GM18870 (cell line): ENCODE measurements at regions not wholly inside any gene's neighbourhood (a gene's known extent, or its start where the extent isn't known, plus 50 kb on each side); places are given as distances from the start of the nearest gene placed in this dataset.

Source experiments
- ATAC-seq: cut with Tn5 transposase; IDR thresholded peaks from one replicate; pipeline ENCODE4 v1.9.1; 2021; ENCODE audit warnings: moderate library complexity; ENCODE audit not compliant: unreplicated experiment

DNA sequence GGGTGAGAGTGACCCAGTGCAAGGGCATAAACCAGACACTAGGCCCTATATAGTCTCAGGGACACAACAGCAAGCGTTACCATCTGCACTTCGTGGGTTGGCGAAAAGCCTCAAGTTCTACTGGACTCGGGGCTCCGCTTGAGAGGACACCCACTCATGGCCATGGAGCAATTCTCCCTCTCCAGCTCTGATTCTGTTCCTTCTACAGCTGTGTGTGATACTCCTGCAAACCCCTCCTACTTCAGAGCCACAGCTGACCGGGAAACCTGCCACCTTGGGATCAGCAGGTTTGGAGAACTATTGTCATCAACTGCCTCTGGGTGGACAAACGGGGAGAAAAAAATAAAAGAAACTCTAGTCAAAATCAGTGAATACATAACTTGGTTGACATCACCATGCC lies 306.9 kb downstream of the FGFR2 start:
- ATAC-seq = no peak

DNA sequence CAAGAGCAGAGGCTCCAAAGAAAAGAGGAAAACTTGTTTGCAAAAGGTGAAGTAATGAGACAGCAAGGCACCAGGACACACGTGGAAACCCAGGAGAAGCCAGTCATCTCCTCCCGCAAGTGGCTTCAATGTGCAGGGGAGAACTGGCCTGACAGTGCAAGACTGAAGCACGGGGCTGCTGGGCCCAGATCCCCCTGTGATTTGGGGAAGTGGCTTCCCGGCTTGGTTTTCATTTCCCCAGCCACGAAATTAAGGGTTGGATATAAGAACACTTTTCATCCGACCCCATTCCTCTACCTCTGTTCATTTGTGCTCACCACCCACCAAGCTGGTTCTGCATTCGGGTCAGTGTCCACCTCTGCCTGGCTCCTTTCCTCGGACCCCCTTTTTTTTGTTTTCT lies 306.4 kb downstream of the FGFR2 start:
- ATAC-seq = no peak

DNA sequence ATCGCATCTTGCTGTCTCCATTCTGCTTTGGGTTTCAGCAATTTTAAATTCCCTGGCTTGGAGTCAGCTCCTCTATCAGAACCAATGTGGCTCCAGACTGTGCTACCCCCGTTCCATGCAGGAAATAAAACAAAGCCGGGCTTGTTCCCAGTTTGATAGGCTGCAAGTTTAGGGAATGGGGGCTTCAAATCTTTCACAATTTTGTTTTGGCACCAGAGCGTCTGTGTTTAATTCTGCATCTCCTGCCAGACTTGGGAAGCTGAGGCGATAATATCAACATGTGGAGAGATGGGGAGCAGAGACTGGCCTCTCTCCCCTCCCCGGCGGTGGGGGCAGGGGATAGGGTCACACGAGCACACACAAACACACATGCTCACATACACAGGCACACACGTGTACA lies 305.9 kb downstream of the FGFR2 start:
- no peak for ATAC-seq

DNA sequence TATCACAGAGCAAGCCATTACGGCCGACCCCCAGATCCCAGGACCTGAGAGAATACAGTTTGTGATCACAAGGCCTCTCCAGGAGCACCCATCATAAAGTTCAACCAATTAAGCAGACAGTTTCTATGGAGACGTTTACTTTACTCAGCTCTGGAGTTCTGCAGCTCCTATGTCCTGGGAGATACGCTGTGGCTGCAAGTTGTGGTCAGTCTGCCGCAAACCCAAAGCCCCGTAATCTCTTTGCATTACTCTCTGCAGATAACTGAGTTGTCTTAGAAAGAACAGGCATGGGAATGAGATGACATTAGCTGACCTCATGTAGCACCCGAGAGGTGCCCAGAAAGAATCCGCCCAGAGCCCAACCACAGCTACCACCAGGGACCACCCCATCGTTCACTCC lies 305.1 kb downstream of the FGFR2 start:
- no peak for ATAC-seq

DNA sequence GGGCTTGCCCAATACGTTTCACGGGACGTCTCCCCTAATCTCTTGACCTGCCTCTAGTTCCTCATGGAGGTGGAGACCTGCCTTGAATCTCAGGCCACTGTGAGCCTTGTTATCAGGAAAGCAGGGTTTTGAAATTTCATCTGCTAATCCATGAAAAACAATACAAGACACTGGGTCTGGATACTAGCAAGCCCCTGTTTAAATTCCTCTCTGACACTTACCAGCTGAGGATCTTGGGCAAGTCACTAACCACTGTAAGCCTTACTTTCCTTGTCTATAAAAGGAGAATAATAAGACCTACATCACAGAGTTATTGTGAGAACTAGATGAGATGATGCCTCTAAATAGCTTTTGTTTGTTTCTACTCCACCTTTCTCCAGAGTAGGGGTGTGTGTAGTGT lies 303.6 kb downstream of the FGFR2 start:
- ATAC-seq = no peak

DNA sequence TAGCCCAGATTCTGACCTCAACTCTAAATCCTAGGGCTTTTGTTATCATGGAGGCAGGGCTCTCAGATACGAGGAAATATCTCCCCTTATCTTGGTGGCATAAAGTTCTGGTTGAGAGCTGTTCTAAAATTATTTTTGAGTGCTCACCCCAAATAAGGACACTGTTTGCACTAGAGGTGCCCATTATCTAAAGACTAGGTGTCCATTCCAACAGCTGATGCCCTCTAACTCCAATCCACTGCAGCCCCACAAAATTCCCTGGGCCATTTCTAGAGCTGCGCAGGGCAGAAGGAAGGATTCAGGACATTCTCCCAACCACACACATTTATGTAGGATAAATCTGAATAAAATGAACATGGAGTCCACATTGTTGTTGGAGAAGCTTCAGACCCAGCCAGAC lies 301.9 kb downstream of the FGFR2 start:
- ATAC-seq = no peak

DNA sequence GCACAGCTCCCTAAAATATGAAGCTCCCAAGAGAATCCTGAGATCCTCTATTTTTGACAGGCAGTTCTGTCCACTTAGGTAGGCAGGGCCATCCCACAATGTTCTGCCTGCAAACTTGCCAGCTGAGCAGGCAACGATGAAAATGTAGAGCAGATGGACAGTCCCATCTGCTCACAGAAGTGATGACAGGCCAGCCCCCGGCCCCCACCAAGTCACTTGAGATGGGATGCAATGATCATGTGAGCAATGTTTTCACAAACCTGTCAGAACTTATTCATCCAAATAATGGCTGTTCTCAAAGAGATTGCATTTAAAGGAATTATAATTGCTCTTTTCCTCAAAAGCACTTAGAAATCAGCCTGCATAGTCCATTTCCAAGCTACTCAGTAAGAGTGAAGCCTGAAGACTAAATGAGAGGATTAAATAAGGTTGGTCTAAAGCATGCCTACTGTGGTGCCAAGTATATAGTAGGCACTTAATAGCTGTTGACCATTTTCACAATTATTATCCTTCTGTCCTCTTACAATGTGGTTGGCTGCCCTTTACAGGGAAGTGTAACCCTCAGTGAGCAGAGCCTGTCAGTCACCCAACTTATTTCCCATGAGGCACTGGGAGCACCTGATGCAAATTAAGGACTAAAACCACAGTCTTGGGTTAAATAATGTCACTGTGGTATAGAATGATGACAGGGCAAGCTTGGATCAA lies 301.2 kb downstream of the FGFR2 start:
- no peak for ATAC-seq

DNA sequence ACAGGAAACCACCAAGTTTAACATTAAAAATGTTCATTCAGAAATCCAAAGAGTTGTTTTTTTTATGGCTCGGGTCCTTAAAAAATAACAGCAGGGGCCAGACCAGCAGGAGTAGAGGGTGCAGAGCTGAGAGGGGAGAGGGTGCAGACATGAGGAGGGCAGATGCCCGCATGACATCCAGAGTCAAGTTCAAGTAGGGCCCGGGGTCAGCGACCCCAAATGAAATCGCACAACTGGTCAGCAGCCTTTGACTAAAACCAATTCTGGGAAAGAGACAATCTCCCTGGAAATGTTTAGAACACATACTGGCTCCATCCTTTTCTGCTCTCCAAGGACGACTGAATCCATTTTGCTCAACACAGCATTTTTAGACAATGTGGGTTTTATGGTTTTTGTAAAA lies 297.5 kb downstream of the FGFR2 start:
- ATAC-seq = no peak

DNA sequence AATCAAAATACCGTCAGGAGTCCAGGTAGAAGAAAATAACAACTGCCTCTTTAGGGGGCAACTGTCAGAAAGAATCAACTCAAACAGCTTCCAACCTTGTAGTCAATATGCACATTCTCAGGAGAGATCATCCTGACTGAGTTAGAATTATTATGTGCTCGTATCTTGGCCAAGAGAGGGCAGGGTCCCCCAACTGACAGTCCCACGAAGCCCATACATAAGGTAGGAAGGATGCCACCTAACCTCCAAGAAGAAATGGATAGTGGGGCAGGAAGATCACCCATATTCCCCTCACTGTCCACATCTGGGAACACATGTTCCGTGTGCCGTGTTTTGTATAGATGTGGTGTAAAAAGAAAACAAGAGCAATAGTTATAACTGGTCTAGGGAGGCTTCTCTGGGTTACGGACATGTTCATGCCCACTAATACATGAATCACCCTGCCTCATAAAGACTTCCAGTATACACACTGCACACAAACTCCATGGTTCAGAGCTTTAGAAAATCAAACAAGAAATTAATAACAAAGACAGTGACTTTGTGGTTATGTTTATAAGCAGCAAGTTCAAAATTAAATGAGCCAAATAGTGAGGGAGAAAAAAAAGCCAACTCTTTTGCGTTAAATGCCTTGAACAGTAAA lies 295.6 kb downstream of the FGFR2 start:
- no peak for ATAC-seq

DNA sequence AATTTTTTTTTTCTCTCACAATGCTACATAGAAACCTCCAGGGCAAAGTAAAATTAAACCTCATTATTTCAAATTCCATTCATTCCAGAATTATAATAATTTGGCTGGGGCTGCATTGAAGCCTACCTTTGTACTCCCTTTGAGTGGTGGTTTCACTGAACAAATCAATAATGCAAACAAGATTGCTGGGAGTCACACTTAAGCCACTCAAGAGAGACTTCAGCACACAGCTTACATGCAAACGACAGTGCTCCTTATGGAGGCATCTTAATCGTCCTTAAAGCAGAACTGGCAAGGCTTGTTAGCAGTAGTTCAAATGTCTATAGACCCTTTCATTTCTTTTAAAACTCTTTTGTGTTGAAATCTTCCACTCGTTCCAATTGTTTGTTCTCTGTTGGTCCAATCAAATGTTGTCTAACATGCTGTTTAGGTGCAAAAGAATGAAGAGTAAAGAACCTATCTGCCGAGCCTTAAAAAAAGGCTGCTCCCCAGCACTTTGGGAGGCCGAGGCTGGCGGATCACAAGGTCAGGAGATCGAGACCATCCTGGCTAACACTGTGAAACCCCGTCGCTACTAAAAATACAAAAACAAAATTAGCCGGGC lies 294.9 kb downstream of the FGFR2 start:
- ATAC-seq = no peak

DNA sequence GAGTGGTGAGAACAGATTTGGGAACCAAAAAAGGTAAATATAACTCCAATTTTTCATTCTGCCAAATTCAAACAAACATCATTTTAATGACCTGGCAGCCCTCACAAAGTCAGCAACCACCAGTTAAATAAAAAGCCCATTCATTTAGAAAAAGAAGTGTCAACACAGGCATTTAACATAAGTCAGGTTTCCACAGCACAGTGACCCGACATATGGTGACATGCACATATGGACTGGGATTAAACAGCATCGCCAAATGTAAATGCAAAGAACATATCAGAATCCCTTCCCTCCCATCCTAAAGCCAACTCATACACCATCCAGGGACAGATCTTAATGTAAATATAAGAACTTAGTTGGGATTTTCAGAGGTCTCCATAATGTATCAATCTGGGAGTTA lies 293.2 kb downstream of the FGFR2 start:
- ATAC-seq = no peak

DNA sequence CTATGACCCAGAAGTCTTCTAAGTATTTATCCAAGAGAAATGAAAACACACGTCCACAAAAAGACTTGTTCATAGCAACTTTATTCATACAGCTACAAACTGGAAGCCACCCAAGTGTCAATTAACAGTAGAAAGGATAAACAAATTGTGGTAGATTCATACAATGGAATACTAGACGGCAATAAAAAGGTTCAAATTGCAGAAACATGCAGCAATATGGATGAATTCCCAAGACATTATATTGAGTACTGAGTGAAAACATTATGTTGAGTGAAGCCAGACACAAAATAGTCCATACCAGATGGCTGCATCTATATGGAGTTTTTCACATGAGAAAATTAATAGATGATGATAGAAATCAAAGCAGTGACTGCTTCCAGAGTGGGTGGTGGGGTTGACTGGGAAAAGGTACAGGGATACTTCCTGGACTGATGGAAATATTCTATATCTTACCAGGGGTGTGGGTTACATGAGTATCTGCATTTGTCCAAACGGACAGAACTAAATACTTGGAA lies 292.0 kb downstream of the FGFR2 start:
- no peak for ATAC-seq

DNA sequence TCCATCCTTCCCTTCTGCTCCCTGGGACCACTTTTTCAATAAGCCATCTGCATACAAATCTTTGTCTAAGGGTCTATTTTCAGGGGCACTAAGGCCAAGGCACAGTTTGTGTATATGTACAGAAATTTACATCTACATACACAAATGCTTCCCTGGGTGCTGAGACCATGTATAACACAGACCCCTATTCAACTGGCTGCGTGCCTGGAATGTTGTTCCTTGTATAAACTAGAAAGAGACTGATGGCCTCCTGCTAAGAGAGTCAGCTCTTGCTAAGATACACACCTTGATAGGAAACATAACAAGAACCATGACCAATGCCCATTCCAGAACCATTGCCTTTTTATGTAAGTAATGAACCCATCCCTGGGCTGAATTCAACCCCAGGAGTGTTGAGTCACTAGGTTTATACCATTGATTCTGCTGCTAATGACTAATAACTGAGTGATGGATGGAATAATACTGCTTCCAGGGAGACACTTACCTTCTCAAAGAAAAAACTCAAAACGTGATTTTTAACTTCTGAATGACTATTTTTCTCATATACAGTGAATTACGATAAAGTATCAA lies 290.7 kb downstream of the FGFR2 start:
- ATAC-seq = no peak

DNA sequence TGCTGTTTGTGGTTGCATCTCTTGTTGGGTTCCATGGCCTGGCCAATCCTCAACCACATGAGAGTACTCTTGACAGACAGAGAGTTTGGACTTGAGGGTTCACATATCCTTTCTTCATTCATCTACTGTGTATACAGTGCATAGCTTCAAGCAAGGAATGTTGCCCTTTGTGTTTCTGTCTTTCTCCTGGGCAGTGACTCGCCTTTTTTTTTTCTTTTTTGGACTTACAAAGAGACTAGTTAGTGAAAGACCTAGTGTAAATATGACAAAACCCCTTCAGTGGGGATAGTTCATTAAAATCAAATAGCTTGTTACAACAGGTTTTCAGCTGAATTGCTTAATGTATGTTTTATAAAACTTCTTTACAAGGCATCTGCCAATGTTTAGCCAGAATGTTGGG lies 290.2 kb downstream of the FGFR2 start:
- ATAC-seq = no peak

DNA sequence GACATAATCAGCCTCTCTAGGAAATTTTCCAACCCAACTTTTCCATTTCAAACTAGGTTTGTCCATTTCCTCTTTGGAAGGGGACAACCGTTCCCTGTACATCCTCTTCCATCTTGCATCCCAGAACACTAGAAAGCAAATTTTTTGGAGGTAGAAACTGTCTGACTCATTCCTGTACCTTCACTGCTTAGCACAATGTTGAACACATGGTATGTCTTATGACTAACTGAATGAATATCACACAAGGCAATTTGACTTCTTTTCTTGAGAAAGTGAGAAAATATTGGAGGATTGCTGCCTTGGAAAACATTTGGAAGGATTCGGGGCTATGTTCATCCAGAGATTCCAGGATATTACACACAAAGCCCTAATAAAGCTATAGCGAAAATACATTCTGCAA lies 289.1 kb downstream of the FGFR2 start:
- no peak for ATAC-seq

DNA sequence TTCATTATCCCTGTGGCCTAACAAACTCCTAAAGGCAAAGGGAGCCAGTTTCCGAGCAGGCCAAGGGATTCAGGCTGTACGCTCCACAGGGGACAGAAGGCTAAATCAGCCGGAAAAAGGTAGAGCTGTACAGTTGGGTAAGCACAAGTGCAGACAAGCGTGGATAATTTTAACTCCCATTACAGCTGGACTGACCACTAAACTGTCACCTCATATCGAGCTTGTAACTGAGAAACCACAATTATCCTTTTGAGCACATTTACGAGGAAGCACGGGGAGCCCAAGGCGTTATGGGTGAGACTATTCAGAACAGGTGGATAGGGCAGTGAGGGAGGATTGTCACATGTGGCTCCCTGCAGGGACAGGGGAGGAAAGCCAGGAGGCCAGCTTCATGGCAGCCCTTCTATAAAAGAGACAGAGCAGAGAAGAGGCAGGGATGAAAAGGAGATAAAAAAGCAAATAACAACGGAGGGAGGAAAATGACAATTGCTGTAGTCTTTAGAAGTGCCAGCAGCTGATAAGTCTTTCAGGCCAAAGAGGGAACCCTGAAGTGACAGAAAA lies 288.0 kb downstream of the FGFR2 start:
- ATAC-seq = no peak

DNA sequence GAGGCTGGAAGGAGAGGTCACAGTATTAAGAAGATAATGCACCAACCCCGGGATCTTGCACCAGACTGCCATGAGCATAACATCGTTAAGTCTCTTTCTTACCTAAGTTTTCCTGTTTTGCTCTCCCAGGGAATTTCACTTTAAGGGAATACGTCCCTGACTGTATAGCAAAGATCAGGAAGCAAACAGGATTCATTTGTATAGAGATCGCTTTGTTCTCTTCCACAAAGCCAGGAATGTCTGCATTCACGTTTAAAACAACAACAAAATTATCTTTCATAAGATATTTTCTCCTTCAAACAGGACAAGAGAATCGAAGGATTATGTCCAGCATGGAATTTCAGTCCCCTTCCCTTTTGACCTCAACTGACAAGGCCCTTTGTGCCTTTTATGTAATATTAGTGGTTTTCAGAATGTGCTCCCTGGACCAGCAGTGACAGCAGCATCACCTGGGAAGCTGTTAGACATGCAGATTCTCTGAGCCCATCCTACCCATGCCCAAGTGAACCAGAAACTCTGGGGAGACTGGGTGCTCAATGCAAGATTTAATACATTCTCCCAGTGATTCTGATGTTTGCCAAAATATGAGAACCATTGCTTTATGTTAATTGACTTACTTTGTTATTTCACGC lies 286.3 kb downstream of the FGFR2 start:
- ATAC-seq = no peak

DNA sequence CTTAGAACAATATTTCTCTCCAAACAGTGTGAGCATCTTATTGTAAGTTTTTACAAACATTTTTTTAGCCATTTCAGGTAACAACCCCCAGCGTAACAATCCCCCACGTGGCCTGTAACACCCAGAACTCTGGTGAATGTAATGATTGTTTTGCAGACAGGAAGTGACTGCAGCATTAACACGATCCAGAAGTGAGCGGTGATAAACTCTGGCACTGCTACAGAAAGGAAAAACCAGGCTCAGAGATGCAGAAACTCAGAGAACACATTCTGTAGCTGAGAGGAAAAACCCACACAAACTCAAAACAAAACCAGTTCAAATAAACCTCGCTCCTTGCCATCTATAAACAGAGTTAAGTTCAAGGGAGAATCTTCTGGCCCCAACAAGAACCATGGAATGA lies 285.7 kb downstream of the FGFR2 start:
- no peak for ATAC-seq

DNA sequence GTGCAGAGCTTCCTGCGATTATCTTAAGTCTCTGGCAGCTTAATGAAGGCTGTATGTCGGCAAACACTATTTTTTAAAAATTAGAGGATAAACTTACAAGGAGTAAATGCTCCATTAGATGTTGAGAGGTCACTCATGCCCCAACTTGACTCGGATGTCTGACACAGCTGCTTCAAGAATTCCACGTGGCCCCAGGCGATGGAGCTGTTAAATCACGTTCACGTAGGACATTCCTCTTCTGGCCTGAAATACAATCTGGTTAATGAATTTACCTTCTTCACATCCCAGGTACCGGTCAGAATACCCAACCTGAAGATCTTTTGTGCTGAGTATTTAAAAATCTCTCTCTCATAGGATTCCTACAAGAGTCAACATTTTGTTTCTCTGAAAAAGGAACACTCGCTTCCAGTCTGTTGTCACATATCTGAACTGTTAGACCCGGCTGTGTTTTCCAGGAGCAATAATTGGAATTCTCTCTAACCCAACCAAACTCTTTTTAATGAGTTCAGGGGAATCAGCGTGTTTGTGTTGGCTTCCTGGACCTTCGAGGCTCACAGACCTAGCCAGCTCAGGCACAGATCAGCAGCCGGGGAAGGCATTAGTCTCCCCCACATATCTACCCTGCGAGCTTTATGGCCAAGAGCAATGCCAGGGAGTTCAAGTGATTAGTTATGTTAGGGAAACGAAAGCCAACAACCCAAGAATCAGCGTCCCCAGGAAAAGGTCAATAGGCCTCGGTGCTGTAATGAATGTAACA lies 284.9 kb downstream of the FGFR2 start:
- ATAC-seq = no peak

DNA sequence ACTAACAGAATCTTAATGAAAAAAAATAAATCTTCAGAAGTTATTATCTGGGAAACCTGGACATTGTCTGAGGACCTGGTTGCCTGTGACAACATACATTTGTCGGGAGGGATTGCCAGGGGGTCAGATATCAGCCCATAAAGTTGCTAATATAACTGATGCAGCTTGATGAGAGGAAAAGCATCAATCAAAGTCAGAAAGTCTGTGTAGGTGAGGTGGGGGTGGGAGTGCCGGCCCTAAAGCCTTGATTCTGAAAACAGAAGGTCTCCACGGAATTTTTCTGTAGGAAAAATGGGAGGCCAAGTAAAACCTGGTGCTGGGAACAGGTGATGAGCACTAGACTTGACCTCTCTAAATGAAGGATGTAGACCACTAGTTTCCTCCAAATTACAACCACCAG lies 281.8 kb downstream of the FGFR2 start:
- ATAC-seq = no peak

DNA sequence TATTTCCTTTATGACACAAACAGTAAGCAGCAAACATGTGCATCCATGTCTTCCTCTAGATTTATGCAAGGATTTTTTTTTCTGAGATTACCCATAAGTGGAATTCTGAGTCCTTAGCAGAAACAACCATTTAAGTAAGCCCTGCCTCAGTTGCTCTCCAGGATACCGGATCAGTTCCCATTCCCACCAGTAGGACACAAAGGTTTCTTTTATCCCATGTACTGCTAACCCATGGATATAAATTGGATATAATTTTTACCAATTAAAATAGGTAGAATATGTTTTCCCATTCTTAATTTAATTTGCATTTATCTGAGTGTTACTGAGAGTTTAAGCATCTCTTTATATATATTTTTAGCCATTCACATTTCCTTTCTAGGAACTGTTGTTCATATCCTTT lies 280.9 kb downstream of the FGFR2 start:
- ATAC-seq = no peak
